ENCODE measurements at regions not wholly inside any gene's neighbourhood (a gene's known extent, or its start where the extent isn't known, plus 50 kb on each side); places are given as distances from the start of the nearest gene placed in this dataset.

- no peak for DNase-seq
- no peaks in the 10 kb centered on the region for H3K27me3 ChIP-seq (replicated peaks)
- H3K4me3 ChIP-seq (ENCODE audit: low read depth, low read length), result no peak overlapping the region
- H3K36me3 ChIP-seq (replicated peaks), result no peaks in the 10 kb centered on the region
- no peak for TF ChIP-seq CTCF (IDR thresholded peaks at IDR 0.05; ENCODE audit: low read depth, low read length, missing control alignments)
- in situ Hi-C loops (cut with HindIII; ENCODE audit: low pct_ligation_motif_present, low sequenced_read_pairs), result no loop called here
- no peak overlapping the region for H3K27ac ChIP-seq
Observed at GRCh38 chr6:6861995-6862394, 245.8 kb upstream of the RREB1 start.

GRCh38 chr6:6863970-6864639 lies 243.7 kb upstream of the RREB1 start:
- no peak overlapping the region for H3K4me3 ChIP-seq (ENCODE audit: low read depth, low read length)
- in situ Hi-C loops (cut with HindIII; ENCODE audit: low pct_ligation_motif_present, low sequenced_read_pairs), result no loop called here
- TF ChIP-seq CTCF (IDR thresholded peaks at IDR 0.05; ENCODE audit: low read depth, low read length, missing control alignments), result no peak
- H3K27me3 ChIP-seq (replicated peaks), result no peaks in the 10 kb centered on the region
- DNase-seq, result no peak
- no peaks in the 10 kb centered on the region for H3K36me3 ChIP-seq (replicated peaks)
- H3K27ac ChIP-seq, result no peak overlapping the region

- no peaks in the 10 kb centered on the region for H3K36me3 ChIP-seq (replicated peaks)
Observed at GRCh38 chr6:6865611-6866010, 242.2 kb upstream of the RREB1 start.

GRCh38 chr6:6866656-6867403 lies 240.9 kb upstream of the RREB1 start:
- Histone ChIP-seq H3K36me3 (replicated peaks) (no peaks in the 10 kb centered on the region), H3K27ac (no peak overlapping the region), H3K27me3 (replicated peaks) (no peaks in the 10 kb centered on the region), H3K4me3 (ENCODE audit: low read depth, low read length) (no peak overlapping the region)
- DNase-seq, result no peak
- in situ Hi-C loops (cut with HindIII; ENCODE audit: low pct_ligation_motif_present, low sequenced_read_pairs), result no loop called here
- TF ChIP-seq CTCF (IDR thresholded peaks at IDR 0.05; ENCODE audit: low read depth, low read length, missing control alignments), result no peak

More at GRCh38 chr6:6865611-6866010, 242.2 kb upstream of the RREB1 start:
- no peak for TF ChIP-seq CTCF (IDR thresholded peaks at IDR 0.05; ENCODE audit: low read depth, low read length, missing control alignments)
- in situ Hi-C loops (cut with HindIII; ENCODE audit: low pct_ligation_motif_present, low sequenced_read_pairs), result no loop called here
- no peak overlapping the region for H3K27ac ChIP-seq
- no peaks in the 10 kb centered on the region for H3K27me3 ChIP-seq (replicated peaks)
- no peak for DNase-seq
- H3K4me3 ChIP-seq (ENCODE audit: low read depth, low read length), result no peak overlapping the region

- Histone ChIP-seq H3K27ac (no peak overlapping the region), H3K4me3 (ENCODE audit: low read depth, low read length) (no peak overlapping the region), H3K36me3 (replicated peaks) (no peaks in the 10 kb centered on the region), H3K27me3 (replicated peaks) (no peaks in the 10 kb centered on the region)
- DNase-seq, result no peak
- in situ Hi-C loops (cut with HindIII; ENCODE audit: low pct_ligation_motif_present, low sequenced_read_pairs), result no loop called here
- no peak for TF ChIP-seq CTCF (IDR thresholded peaks at IDR 0.05; ENCODE audit: low read depth, low read length, missing control alignments)
Observed at GRCh38 chr6:6867404-6867799, 240.4 kb upstream of the RREB1 start.

Measured in brain microvascular endothelial cell (primary cell).